HepG2 (cell line): ENCODE measurements at regions not wholly inside any gene's neighbourhood (a gene's known extent, or its start where the extent isn't known, plus 50 kb on each side); places are given as distances from the start of the nearest gene placed in this dataset.

Experiments used
- ATAC-seq: fragments of 200-7000 bp; cut with Tn5 transposase; 3 replicates; pipeline ENCODE4 v1.9.1; 2020; ENCODE audit warnings: mild to moderate bottlenecking, moderate library complexity
- BruUV-seq: library from RNA; stranded (reverse); fragments of 400-500 nt; replicated peaks from 2 replicates; lab custom pipeline; 2021; lab: Mats Ljungman, UMichigan
- CTCF ChIA-PET: fragments of 300-600 bp; formaldehyde crosslinking; extraction: SDS; loops from one replicate; lab custom pipeline; 2021; ENCODE audit warnings: low total read pairs, inconsistent platforms, low intra/inter-chr PET ratio; lab: Yijun Ruan, JAX
- POLR2A ChIA-PET: fragments of 350-600 bp; sonication (Branson Sonifier 250); formaldehyde crosslinking; loops from one replicate; lab custom pipeline; 2020; ENCODE audit warnings: antibody characterized with exemption, inconsistent platforms; lab: Yijun Ruan, JAX
- DNase-seq: peaks from one replicate; pipeline ENCODE4 v3.0.0-alpha.2; 2015; ENCODE audit warnings: low spot score
- FAIRE-seq: peaks from 3 replicates; lab custom pipeline; 2011; peaks lifted over from hg19 to GRCh38; lab: Jason Lieb, UNC
- H2AFZ ChIP-seq: one replicate; pipeline ENCODE4 v1.6.1; 2011; ENCODE audit warnings: low read length, inconsistent platforms
- H3K27ac ChIP-seq: fragments of 300-600 bp; 3 replicates; pipeline ENCODE4 v1.8.0; 2011; ENCODE audit warnings: mixed run types, mild to moderate bottlenecking, mixed read lengths, low read length, inconsistent platforms; ENCODE audit not compliant: insufficient read depth; ENCODE audit errors: extremely low read length
- H3K27me3 ChIP-seq, 2 experiments: fragments of 200-600 bp in 1 of 2; 2 replicates in 1 of 2; 3 replicates in 1 of 2; pipeline versions ENCODE4 v1.6.0 to v1.8.0; 2011; ENCODE audit warnings: low read length in 2 of 2, mild to moderate bottlenecking in 2 of 2, moderate library complexity in 2 of 2, inconsistent platforms in 1 of 2; ENCODE audit not compliant: insufficient read depth in 2 of 2, control insufficient read depth in 1 of 2
- H3K36me3 ChIP-seq, 2 experiments: fragments of 200-600 bp in 1 of 2; replicated peaks in 1 of 2; 2 replicates in 1 of 2; 3 replicates in 1 of 2; pipeline versions ENCODE4 v1.5.1 to v1.8.0; 2011; ENCODE audit warnings: low read length in 2 of 2, inconsistent platforms in 1 of 2; ENCODE audit not compliant: insufficient read depth in 2 of 2, control insufficient read depth in 1 of 2
- H3K4me1 ChIP-seq: 2 replicates; pipeline ENCODE4 v1.5.1; 2012; ENCODE audit warnings: low read length, inconsistent platforms; ENCODE audit not compliant: insufficient read depth
- H3K4me2 ChIP-seq: 2 replicates; pipeline ENCODE4 v1.6.0; 2011; ENCODE audit warnings: low read depth, low read length, inconsistent platforms
- H3K4me3 ChIP-seq, 3 experiments: fragments of 200-600 bp in 1 of 3; sonication (generic), shearing (Covaris generic) in 1 of 3; replicated peaks in 1 of 3; 2 replicates each; pipeline ENCODE4 v1.5.1; 2011 to 2016; ENCODE audit warnings: low read length in 3 of 3, inconsistent platforms in 2 of 3, low read depth in 2 of 3, mild to moderate bottlenecking in 2 of 3, control low read depth in 1 of 3, mixed read lengths in 1 of 3; ENCODE audit not compliant: insufficient read depth in 1 of 3
- H3K79me2 ChIP-seq: one replicate; pipeline ENCODE4 v1.6.1; 2011; ENCODE audit warnings: low read length, inconsistent platforms; ENCODE audit not compliant: insufficient read depth
- H3K9ac ChIP-seq: 2 replicates; pipeline ENCODE4 v1.6.0; 2011; ENCODE audit warnings: mild to moderate bottlenecking, low read depth, low read length, inconsistent platforms; ENCODE audit not compliant: insufficient read depth
- H3K9me3 ChIP-seq: 2 replicates; pipeline ENCODE4 v1.5.1; 2012; ENCODE audit warnings: mild to moderate bottlenecking, low read length
- H4K20me1 ChIP-seq: 2 replicates; pipeline ENCODE4 v1.6.0; 2011; ENCODE audit warnings: inconsistent platforms, mild to moderate bottlenecking, low read length, moderate library complexity; ENCODE audit not compliant: insufficient read depth
- ATF7 ChIP-seq, 2 experiments: fragments of 450-650 bp in 1 of 2; sonication (generic) in 1 of 2; formaldehyde crosslinking in 1 of 2; IDR thresholded peaks; 2 replicates each; pipeline versions ENCODE4 v1.4.0 to v1.6.1; 2016 to 2020; ENCODE audit warnings: antibody characterized with exemption in 1 of 2, mild to moderate bottlenecking in 1 of 2, missing genetic modification reagents in 1 of 2
- CHCHD3 ChIP-seq: sonication (generic); formaldehyde crosslinking; IDR thresholded peaks from 2 replicates; pipeline ENCODE4 v1.8.0; 2022; ENCODE audit warnings: mild to moderate bottlenecking, missing genetic modification reagents, moderate library complexity
- DNMT1 ChIP-seq: sonication (generic); formaldehyde crosslinking; IDR thresholded peaks from 2 replicates; pipeline ENCODE4 v1.5.1; 2020; ENCODE audit warnings: mild to moderate bottlenecking, missing genetic modification reagents
- EP300 ChIP-seq, 3 experiments: sonication (generic) in 1 of 3; formaldehyde crosslinking in 1 of 3; IDR thresholded peaks; 2 replicates each; pipeline versions ENCODE4 v1.5.1 to v1.6.1; 2011 to 2020; ENCODE audit warnings: low read depth in 2 of 3, low read length in 2 of 3, borderline replicate concordance in 1 of 3, improper control_type of control experiment in 1 of 3, mild to moderate bottlenecking in 1 of 3, missing genetic modification reagents in 1 of 3, moderate library complexity in 1 of 3
- ETV6 ChIP-seq: sonication (generic); formaldehyde crosslinking; conservative IDR thresholded peaks from 2 replicates; pipeline ENCODE4 v1.4.0; 2020; ENCODE audit warnings: missing genetic modification reagents
- POLR2AphosphoS2 ChIP-seq: IDR thresholded peaks from 2 replicates; pipeline ENCODE4 v1.6.1; 2011; ENCODE audit warnings: low read depth, low read length, improper control_type of control experiment
- TARDBP ChIP-seq: sonication (generic); formaldehyde crosslinking; IDR thresholded peaks from 2 replicates; pipeline ENCODE4 v1.8.0; 2022; ENCODE audit warnings: mild to moderate bottlenecking, missing genetic modification reagents
- ZKSCAN1 ChIP-seq: fragments of 150-350 bp; IDR thresholded peaks from 2 replicates; pipeline ENCODE4 v1.6.1; 2014; ENCODE audit warnings: low read length
- ZKSCAN8 ChIP-seq: IDR thresholded peaks from 2 replicates; pipeline ENCODE4 v1.6.1; 2016; ENCODE audit warnings: borderline replicate concordance, missing genetic modification reagents, missing compliant biosample characterization
- ZNF124 ChIP-seq: sonication (generic); formaldehyde crosslinking; IDR thresholded peaks from 2 replicates; pipeline ENCODE4 v1.4.0; 2020; ENCODE audit warnings: missing genetic modification reagents
- ZNF292 ChIP-seq: sonication (generic); formaldehyde crosslinking; IDR thresholded peaks from 2 replicates; pipeline ENCODE4 v1.8.1; 2022; ENCODE audit warnings: mild to moderate bottlenecking, low read depth, missing genetic modification reagents, borderline replicate concordance
- ZNF326 ChIP-seq: sonication (generic); formaldehyde crosslinking; IDR thresholded peaks from 2 replicates; pipeline ENCODE4 v1.4.0; 2020; ENCODE audit warnings: missing genetic modification reagents, borderline replicate concordance
- ZNF713 ChIP-seq: sonication (generic); formaldehyde crosslinking; IDR thresholded peaks from 2 replicates; pipeline ENCODE4 v1.4.0; 2020; ENCODE audit warnings: mild to moderate bottlenecking, missing genetic modification reagents
- ZNF879 ChIP-seq: sonication (generic); formaldehyde crosslinking; IDR thresholded peaks from 2 replicates; pipeline ENCODE4 v1.8.1; 2023; ENCODE audit warnings: missing genetic modification reagents
- WGBS: methylation state at CpG from one replicate; pipeline ENCODE4 v1.1.6; 2017; ENCODE audit warnings: low lambda C conversion rate; 5-methylcytosine and 5-hydroxymethylcytosine counted together
- in situ Hi-C: cut with HindIII; loops from 2 replicates; pipeline ENCODE4 v1.10.0; 2017; ENCODE audit warnings: low pct_unique_long_range_greater_than_20kb; ENCODE audit not compliant: extremely low pct_ligation_motif_present
- intact Hi-C: fragments of 100-400 bp; cut with micrococcal nuclease; formaldehyde crosslinking; loops from one replicate; pipeline ENCODE4 v1.10.0; 2022; ENCODE audit not compliant: unreplicated experiment
- TF ChIP-seq, protein P1 (sequence below): sonication (generic); formaldehyde crosslinking; IDR thresholded peaks from 2 replicates; pipeline ENCODE4 v1.8.1; 2023; ENCODE audit warnings: missing genetic modification reagents, inconsistent platforms, borderline replicate concordance
- TF ChIP-seq, protein P2 (sequence below): sonication (generic); formaldehyde crosslinking; IDR thresholded peaks from 2 replicates; pipeline ENCODE4 v1.5.1; 2020; ENCODE audit warnings: missing genetic modification reagents, mild to moderate bottlenecking, borderline replicate concordance
- TF ChIP-seq, protein P3 (sequence below): sonication (generic); formaldehyde crosslinking; IDR thresholded peaks from 2 replicates; pipeline ENCODE4 v1.8.1; 2023; ENCODE audit warnings: mild to moderate bottlenecking, inconsistent platforms, moderate library complexity, missing genetic modification reagents, borderline replicate concordance

DNA sequence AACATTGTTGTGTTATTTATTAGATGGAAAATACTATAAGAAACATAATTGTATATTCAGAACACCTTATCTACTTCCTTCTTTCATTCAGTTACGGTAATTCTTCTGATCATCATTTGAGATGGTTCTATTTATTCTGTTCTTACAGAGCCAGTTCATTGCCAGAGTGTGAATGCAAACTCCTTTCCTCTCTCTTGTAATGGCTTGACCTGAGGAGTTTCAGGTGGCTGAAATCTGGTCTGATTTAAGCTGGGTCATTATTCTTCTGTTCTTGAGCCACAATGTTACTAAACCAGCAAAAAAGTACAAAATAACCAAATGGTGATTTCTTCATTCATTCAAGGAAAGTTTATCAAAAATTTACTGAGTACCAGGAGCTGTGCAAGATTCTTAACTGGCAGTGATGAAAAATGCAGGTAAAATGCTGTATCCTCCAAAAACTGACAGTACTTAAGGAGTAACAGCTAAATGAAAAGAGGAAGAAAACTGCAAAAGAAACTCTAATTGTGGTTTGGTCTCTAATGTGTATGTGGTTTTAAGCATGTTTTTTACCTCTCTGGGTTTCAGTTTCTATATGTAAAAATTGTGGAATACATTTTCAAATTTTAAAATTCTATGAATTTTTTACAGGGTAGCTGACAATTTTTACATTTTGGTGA is 182.4 kb upstream of the UFM1 start:
- FAIRE-seq (no peak), ATAC-seq (no peak), DNase-seq (no peak)
- ChIA-PET CTCF (no interaction called here), POLR2A (no interaction called here)
- no peak overlapping the region for H3K27ac ChIP-seq
- no peaks in the 10 kb centered on the region for H4K20me1 ChIP-seq
- H2AFZ ChIP-seq, result no peak overlapping the region
- TF ChIP-seq, protein P1, sequence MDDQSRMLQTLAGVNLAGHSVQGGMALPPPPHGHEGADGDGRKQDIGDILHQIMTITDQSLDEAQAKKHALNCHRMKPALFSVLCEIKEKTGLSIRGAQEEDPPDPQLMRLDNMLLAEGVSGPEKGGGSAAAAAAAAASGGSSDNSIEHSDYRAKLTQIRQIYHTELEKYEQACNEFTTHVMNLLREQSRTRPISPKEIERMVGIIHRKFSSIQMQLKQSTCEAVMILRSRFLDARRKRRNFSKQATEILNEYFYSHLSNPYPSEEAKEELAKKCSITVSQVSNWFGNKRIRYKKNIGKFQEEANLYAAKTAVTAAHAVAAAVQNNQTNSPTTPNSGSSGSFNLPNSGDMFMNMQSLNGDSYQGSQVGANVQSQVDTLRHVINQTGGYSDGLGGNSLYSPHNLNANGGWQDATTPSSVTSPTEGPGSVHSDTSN (CRISPR knock-in tag), result no peak
- TF ChIP-seq POLR2AphosphoS2 (no peak), ZKSCAN1 (no peak), ETV6 (CRISPR knock-in tag) (no peak), ZNF124 (no peak), ZKSCAN8 (no peak), ATF7 (IDR thresholded peaks at IDR 0.05) (no peak), ATF7 (CRISPR knock-in tag; IDR thresholded peaks at IDR 0.05) (no peak), TARDBP (CRISPR knock-in tag) (no peak), ZNF292 (CRISPR knock-in tag) (no peak), ZNF713 (no peak), ZNF326 (CRISPR knock-in tag) (no peak), ZNF879 (CRISPR knock-in tag) (no peak), DNMT1 (CRISPR knock-in tag) (no peak), CHCHD3 (no peak), EP300 (IDR thresholded peaks at IDR 0.05; ENCODE audit: low read depth in 2 of 2, low read length in 2 of 2) (no peak), EP300 (CRISPR knock-in tag; IDR thresholded peaks at IDR 0.05; ENCODE audit: borderline replicate concordance) (no peak)
- TF ChIP-seq, protein P2, sequence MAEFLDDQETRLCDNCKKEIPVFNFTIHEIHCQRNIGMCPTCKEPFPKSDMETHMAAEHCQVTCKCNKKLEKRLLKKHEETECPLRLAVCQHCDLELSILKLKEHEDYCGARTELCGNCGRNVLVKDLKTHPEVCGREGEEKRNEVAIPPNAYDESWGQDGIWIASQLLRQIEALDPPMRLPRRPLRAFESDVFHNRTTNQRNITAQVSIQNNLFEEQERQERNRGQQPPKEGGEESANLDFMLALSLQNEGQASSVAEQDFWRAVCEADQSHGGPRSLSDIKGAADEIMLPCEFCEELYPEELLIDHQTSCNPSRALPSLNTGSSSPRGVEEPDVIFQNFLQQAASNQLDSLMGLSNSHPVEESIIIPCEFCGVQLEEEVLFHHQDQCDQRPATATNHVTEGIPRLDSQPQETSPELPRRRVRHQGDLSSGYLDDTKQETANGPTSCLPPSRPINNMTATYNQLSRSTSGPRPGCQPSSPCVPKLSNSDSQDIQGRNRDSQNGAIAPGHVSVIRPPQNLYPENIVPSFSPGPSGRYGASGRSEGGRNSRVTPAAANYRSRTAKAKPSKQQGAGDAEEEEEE, result no peak
- TF ChIP-seq, protein P3, sequence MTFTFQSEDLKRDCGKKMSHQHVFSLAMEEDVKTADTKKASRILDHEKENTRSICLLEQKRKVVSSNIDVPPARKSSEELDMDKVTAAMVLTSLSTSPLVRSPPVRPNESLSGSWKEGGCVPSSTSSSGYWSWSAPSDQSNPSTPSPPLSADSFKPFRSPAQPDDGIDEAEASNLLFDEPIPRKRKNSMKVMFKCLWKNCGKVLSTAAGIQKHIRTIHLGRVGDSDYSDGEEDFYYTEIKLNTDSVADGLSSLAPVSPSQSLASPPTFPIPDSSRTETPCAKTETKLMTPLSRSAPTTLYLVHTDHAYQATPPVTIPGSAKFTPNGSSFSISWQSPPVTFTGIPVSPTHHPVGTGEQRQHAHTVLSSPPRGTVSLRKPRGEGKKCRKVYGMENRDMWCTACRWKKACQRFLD, result no peak
- peaks cover 37% of the 10 kb centered on the region for H3K9me3 ChIP-seq
- BruUV-seq, result no TSS peak
- H3K4me1 ChIP-seq, result no peaks in the 10 kb centered on the region
- H3K9ac ChIP-seq, result no peak overlapping the region
- H3K4me3 ChIP-seq, result no peak overlapping the region
- no peak overlapping the region for H3K4me2 ChIP-seq
- H3K79me2 ChIP-seq, result no peaks in the 10 kb centered on the region
- WGBS, result 3% methylated on average over 1 of the region's 1 CpG
- H3K36me3 ChIP-seq, result no peaks in the 10 kb centered on the region
- in situ Hi-C loops (no loop called here), intact Hi-C loops (no loop called here)
- H3K27me3 ChIP-seq, result no peaks in the 10 kb centered on the region
